ENCODE measurements at regions not wholly inside any gene's neighbourhood (a gene's known extent, or its start where the extent isn't known, plus 50 kb on each side); places are given as distances from the start of the nearest gene placed in this dataset.
A peak's percentile ranks its signal among the peaks of the same experiment; 100 is the strongest.

DNA sequence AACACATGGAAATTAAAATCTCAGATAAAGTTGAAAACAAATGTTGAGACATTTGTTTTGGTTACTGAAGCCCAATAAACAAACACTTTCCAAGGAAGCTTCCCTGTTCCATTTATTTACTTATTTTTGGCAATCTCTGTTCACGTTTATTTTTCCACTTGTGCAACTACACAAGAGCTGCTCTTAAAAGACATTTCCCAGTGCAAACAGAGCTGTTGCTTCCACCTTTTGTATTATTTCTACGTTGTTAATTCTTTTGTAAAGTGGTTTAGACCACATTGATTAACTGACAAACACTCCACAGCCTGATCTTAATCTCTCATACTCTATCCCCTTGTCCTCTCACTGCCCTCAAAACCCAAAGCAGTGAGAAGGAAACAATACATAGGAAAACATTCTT lies 757.6 kb downstream of the LIG4 start:
- DNase-seq, result peak; percentile 90

DNA sequence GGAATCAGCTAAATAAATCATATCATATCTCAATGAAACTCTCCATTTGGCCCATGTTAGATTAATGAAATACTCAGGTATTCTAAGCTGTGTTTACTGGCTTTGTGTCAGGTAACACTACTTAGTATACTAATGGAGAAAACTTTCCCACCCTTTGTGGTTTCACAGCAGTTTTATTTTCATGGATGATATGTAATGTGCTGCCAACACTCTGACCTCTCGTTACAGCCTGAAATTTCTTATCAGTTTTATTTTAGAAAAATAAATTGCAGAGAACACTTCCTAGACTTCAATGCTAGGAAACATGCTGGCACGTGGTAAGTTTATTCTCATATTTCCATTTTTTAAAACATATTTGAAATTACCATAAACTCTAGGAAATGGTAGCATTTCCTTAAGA lies 758.9 kb downstream of the LIG4 start:
- peak; percentile 53 for DNase-seq

DNA sequence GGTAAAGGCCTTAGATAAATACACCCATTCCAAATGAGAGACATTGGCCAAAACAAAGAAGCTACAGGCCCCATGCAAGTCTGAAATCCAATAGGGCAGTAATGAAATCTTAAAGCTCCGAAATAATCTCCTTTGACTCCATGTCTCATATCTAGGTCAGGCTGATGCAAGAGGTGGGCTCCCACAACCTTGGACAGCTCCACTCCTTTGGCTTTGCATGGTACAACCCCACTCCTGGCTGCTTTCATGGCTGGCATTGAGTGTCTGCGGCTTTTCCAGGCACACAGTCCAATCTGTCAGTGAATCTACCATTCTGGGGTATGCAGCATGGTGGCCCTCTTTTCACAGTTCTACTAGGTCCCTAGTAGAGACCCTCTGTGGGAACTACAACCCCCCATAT lies 762.5 kb downstream of the LIG4 start:
- no peak for DNase-seq

DNA sequence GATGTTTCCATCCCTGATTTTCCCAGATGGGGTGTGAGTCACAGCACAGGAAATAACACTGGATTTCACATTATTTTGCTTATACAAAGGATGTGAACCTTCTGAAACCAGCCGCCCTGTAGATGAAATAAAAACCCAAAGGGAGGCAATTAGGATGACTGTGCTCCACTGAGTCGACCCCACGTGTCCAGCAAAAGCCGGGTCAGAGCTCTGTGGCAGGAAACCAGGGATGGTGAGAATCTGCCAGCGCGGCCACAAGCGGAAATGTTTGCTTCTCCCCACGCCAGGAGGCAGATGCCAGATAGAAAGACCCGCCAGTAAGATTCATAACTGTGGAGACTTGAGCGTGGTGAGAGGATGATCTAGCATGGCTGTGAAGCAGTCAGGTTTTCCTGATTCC lies 764.4 kb downstream of the LIG4 start:
- no peak for DNase-seq

DNA sequence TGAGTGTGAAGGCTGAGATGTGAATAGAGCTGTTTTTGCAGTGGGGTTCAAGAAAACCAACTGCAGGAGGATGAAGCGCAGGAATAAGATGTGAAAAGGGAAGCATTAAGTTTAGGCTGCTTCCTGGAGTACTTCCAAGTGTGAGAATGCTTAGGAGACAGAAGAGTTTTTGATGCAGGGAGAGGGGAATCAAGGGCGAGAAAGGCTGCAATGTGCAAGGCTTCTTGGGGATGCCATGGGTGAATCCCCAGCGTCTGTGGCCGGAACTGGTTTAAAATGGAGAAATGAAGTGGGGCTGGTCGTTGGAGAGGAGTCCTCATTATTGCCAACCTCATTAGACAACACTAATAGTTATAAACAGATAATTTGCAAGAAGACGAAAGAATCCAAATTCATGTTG lies 764.9 kb downstream of the LIG4 start:
- DNase-seq, result no peak

DNA sequence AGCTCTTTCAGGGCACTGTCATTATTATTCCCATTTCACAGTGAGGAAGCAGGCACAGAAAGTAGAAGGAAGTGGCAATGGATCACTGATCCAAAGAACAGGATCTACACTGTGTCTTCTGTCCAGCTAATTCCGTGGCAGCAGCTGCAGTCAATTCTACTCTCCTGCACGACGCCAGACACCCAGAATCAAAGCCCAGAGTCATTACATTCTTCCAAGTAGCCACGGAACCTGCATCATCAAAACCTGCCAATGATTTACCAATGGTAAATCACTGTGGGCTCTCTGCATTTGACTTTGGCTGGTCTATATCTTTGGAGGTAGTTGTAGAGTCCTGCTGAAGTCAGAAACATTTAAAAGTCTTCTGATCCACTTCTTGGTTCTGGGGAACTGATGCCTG lies 767.7 kb downstream of the LIG4 start:
- DNase-seq, result no peak

DNA sequence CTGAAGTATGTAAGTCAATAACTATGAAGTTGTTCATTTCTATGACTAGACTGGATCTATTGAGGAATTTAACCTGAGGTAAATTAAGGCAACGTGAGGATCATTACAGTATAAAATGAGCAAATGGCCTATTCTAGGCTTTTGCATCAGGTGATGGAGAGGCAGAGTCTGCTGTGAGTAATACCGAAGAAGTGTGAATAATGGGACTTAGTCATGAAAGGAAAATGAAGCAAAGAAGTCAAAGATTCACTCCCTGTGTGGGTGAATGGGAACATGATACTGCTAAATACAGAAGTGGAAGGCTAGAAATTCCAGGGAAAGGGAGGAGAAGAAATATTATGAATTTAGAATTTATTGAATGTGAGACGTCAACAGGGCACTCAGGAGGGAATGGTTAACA lies 774.1 kb downstream of the LIG4 start:
- no peak for DNase-seq

DNA sequence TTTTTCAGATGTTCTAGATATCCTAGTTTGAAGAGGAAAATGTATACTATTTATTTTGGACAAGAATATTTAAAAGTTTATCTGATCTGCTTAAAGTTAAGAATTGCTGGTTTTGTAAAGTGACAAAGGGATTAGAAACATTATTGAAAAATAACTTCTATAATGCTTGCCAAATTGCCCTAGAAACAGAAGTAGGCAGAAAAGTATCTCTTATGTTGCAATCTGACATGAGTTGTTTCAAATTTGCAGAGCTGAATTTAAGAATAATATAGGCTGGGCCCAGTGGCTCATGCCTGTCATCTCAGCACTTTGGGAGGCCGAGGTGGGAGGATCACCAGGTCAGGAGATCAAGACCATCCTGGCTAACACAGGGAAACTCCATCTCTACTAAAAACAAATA lies 777.1 kb downstream of the LIG4 start:
- no peak for DNase-seq

DNA sequence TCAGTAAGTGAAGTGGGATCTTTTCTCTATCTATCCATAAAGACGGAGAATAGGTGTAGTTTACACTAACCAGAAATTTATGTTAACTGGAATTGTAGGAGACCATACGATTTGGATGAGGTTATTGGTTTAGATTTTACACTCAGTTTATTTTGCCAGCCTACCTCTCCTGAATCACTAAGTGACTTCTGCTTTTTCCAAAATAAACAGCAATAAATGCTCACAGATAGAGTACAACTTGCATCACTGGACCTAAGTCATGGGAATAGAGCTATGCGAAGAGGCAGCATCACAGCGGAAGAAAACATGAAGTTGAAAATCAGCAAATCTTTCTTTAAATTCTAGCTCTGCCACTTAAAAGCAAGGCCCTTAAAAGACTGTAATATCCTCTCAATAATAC lies 781.0 kb downstream of the LIG4 start:
- DNase-seq, result no peak

DNA sequence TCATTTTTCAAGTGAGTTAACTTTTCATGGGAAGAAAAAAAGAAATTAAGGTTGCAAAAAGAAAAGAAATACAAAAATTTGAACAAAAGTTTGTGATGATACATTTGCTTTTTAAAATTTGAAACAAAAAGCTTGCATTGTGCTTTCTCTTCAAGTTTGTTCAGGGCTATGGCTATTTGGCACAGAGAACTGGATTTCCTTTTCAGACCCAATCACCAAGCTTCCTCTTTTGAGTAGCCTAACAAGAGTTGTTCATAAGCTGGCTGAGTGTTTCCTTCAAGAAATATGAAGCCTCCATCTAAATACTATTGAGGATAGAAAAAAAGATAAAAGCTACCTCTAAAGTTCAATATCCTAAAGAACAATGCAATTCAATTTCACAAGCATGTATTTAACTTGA lies 787.8 kb downstream of the LIG4 start:
- DNase-seq, result no peak

DNA sequence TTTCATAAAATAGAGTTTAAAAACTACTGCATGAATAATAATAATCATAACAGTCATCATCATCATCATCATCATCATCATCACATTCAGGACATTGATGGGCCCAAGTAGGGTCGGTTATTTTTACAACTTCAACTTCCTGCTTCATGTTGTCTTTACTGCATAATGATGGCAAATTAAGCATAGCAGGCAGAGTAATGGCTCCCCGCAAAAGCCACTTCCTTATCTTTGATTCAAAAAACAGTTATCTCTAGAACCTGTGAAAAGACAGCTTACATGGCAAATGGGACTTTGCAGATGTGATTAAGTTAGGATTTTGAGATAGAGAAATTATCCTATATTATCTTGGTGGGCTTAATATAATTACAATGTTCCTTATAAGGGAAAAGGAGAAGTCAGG lies 792.9 kb downstream of the LIG4 start:
- no peak for DNase-seq

DNA sequence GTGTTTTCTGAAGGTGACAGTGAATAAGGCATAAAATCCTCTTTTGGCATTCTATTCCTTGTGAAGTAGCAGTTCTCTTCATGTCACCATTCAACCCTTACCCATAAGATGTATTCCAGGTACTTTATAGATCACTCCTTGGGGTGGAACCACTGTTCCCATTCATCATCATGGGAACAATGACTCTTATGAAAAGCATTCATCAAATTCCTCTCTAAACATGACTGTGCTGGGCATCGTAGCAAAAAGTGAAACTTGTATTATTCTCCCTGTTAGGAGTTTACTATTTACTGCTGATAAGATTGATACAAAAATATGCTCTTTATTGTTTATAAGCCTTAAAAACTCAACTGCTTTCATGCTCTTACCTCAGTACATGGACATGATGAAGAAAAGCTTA lies 793.4 kb downstream of the LIG4 start:
- DNase-seq, result no peak

DNA sequence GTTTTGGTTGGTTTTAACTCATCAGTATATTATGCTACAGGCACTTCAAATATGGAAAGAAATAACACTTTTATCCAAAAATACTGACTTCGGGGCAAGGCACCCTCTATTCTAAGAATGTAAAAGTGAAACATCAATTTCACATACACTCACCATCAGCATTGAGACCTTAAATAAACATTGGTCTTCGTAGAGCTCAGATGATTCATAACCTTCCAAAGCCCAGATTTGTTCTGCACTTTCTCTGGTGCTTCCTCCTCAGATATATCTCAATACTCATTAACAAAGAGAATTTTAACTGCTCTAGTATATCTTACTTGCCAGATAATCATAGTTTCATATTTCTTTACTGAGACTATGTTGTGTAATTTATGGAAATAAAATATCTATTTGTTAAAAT lies 794.3 kb downstream of the LIG4 start:
- DNase-seq, result no peak

DNA sequence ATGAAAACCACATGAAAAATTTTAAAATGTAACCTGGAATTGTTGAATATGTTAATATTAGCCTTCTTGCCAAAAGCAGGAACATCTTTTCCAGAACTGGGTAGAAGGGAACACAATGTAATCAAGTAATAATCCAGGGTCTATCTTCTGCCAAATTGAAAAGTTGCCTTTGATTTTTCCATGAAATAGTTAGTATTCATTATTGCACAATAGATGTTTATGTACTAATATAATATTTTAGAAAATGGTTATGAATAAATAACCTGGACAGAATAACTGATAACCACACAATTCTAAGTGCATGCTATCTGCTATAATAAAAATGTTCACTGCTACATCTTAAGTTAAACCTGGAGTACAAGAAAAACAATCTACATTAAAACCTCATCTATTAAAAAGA lies 802.3 kb downstream of the LIG4 start:
- DNase-seq, result no peak

DNA sequence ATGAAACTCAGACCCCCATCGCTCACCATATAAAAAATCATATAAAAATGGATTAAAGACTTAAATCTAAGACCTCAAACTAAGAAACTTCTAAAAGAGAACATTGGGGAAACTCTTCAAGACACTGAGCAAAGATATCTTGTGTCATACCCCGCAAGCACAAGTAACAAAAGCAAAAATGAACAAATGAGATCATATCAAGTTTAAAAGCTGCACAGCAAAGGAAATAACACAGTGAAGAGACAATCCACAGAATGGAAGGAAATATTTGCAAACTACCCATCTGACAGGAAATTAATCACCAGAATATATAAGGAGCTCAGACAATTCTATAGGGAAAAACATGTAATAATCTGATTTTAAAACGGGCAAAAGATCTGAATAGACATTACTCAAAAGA lies 808.3 kb downstream of the LIG4 start:
- DNase-seq, result no peak

DNA sequence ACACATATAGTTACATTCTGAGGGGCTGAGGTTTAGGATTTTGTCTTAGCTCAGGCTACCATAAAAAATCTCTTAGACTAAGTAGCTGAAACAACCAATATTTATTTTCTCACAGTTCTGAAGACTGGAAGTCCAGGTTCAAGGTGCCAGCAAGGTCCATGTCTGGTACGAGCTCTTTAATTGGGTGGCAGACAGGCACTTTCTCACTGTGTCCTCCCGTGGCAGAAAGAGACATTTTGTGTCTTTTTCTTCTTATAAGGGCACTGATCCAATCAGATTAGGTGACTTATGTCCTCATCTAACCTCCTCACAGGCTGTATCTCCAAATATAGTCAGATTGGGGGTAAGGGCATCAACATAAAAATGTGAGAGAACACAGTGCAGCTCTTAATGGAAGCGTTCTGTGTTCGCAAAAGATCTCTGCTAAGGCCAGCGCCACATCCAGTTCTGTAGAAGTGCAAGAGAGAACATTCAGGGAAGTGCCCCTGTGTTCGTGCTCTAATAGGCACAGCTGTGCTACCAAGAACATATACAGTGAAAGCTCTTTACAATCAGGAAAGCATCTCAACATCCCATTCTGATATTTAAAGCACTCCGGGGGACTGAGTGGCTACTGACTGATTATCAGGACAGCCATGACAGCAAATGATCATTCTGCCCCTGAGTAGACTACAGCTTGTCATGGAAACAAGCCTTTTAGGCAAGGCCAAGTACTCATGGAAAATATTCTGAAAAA lies 819.2 kb downstream of the LIG4 start:
- no peak for DNase-seq

DNA sequence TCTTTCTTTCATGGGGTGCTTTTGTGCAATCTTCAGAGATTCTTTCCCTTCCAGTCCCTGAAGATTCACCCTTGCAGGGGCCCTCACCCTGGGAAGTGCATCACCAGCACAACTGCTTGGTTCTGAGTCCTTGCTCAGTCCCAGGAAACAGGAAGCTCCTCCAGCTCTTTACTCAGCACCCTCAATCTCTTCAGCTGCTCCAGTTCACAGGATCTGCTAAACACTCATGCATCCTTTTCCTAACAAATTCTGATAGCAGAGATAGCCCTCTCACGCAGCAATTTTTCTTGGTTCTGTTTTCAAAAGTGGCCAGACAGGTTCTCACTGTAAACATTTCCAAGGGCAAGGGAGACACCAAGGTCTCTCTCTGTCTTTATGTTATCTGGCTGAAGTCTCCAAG lies 823.1 kb downstream of the LIG4 start:
- no peak for DNase-seq

DNA sequence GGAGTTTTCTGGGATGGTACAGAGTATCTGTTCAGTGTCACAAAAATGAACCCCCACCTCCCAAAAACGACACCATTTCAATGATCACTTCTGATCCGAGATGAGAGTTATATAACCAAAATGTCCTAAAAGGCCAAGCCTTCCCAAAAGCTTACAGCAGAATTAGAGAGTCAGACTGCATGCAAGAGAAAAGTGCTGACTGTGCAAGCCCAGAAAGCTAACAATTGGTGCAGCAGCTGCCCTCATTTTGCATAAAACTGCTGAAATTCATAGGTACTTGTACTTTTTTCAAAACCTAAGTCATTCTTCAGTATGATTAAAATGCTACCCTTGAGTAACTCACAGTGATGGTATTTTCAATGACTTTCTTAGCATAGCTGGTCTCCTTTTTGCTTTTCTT lies 819.6 kb upstream of the ARGLU1 start:
- no peak for DNase-seq

DNA sequence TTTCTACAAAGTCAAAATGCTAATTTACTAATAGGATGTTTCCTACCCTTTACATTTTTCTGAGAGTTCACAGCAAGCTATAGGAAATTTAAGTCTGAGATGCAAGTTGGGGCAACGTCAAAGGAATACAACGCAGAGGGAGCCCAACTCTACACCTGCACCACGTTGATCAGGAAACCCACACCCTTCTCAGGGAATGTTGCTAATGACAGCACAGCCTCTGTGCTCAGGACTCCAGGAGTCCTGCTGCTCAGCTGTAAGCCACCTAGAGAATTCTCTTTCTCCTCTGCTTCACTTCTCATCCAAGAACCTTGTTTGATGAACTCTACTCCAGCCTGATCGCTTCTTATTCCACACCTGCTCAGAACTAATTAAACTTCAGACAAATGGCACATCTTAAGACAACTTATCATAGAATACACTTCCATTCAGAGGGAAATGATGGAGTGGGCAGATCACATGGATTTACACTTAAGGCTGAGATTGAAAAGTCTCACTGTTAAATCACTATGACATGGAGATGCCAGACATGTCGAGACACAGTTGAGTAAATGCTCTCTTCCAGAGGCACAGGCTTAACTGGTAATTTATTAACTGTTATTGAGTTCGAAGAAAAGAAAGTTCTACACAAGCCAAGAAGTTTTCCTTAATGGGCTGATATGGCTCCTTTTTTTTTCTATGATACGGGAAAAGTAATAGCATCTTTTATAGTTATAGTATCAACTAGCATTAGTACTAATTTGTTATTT lies 811.6 kb upstream of the ARGLU1 start:
- no peak for DNase-seq

DNA sequence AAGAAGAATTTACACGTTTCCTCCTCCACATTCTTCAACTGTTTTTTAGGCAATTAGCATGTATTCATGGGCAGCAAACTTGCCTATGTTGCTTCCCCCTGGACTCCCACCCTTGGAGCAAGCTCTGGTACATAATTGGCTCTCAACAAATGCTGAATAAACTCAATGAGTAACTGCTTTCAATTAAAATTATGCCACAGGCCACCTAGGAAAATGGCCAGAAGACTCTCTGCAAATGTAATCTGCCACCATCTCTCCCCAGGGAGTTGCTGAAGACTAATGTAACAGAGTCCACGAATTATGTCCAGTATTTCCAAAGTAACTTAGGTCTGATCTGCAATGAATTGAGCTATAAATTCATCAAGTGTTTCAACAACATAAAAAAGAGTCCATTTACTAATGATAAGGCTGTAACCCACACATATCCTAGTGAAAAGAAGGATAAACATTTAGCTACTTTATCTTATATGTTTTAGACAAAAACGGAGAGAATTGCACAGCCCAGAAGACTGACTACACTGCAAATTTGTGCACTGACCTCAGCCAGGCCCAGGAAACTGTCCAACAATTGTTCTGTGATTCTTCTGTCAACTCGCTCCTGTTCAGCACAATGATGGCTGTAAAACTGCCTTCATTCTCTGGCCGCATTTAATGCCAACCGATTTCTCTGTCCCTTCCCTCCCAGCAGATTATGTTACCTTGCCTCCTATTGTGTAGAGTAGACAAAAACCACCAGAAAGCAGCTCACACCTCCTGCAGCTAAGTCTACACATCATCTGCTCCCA lies 808.6 kb upstream of the ARGLU1 start:
- DNase-seq, result no peak

DNA sequence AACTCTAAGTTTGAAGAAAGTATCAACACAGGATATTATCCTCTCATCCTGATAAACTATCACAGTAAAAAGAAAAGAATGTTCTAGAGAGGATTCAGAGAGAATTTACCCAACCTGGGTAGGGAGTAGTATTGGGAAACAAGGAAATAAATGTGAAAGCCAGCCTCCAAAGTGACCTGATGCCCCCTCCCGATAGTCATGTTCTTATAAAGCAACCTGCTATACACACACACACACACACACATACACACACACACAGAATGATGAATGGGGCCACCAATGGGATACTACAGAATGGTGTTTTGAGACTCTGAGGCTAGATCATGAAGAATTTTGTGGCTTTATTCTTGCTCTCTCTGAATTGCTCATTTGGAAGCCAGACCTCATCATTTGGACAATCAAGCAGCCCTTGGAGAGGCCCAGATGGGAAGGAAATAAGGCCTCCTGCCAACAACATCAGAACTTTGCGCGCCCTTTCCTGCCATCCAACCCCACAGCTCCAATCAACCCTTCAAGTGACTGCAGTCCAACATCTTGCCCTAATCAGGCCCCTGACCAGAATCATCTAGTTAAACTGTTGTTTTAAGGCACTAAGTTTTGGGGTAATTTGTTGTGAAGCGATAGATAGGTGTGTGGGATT lies 807.9 kb upstream of the ARGLU1 start:
- no peak for DNase-seq

DNA sequence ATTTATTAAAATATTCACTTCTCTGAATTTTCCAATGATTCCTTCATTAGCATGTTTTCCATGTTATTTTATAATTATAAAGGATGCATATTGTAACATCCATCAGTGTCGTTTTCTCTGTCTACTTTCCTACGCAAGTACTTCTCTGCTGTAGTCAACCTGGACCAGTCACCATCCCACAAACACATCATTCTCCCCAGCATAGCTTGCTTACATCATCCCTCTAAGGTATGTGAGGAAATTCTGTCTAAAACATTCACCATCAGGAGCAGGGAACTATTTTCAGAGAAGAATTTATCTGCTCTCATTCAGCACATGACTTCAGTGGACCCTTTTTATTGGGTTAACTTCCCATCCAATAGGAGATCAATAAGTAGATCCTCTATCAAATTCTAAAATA lies 806.1 kb upstream of the ARGLU1 start:
- no peak for DNase-seq

DNA sequence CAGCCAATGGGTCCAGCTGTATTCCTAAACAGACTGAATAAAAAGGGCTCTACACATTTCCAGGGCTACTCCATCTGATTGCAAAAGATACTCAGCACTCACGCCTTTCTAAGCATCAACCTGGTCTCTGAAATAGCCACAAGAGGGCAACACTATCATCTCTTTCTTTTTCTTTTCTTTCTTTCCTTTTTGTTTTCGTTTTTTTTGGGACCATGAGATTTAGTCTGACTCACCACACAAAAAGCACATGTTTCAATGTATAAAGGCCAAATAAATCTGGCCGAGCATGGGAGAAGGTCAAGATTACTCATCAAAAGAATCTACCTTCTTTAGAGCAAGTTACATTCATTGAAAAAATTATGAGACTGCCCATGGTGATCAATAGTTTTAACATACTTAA lies 805.6 kb upstream of the ARGLU1 start:
- peak; percentile 30 for DNase-seq

All from DMS79 treated with DMSO at 0.1 percent for 48 hours (cell line).